KG1 (cell line): ENCODE measurements at regions not wholly inside any gene's neighbourhood (a gene's known extent, or its start where the extent isn't known, plus 50 kb on each side); places are given as distances from the start of the nearest gene placed in this dataset.

Source experiments
- DNase-seq: peaks from one replicate; lab custom pipeline; 2025; lab: John Stamatoyannopoulos, UW

DNA sequence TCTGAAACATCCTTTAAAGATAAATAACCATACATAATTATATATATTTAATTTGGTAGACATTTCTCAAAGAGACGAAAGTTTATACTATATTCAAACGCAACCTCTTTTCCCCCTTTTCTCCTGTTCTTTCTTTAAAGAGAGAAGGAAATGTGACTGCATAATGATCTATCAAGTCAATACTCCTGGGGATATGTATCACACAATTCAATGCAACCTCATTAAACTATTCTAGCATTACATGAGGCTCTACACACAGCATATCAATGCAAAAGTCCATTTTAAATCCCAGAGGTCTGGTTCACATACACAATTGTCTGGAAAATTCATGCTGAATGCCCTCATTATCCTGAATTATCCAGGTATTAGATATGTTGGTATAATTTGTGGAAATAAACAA lies 330.7 kb downstream of the LMX1A start:
- no peak for DNase-seq

DNA sequence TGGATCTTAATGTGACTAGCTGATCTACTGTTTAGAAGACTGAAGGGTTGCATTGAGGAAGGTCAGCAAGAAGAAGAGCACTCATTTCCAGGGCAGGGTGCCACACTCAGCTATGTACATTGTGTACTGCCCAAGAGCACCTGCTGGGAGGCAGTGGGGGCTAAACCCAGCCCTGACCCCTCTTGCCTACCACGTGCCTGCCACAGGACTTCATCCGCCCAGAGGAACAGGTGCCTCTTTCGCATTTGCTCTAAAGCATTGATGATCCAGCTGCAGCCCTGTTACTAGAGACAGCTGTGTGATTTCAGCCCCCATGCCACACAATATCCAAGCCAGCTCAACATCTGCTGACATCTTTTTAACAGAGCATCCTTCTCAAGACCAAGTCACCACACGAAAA lies 341.8 kb downstream of the LMX1A start:
- no peak for DNase-seq

DNA sequence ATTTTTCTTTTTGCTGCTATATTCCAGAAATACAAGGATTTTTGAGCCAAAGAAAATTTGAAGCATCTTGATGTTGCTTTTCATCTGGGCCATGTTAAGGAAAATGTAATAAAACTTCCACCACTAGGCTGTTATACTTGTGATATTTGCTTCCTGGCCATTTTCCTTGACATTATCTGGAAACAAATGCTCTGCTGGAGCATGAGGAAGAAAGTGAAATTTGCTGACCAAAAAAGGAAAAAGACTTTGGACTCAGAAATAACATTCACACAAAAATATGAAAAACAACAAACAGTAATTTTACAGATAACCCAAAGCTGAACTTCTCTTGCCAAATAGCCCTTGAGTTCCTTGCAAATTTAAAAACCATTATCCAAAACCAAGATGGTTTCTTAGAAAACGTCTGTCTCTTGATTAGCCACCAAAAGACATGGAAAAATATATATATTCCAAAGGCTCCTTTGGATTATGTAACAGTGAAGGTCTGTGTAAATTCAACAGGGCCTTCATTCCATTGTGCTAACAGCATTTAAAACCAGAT lies 344.5 kb downstream of the LMX1A start:
- DNase-seq = no peak

DNA sequence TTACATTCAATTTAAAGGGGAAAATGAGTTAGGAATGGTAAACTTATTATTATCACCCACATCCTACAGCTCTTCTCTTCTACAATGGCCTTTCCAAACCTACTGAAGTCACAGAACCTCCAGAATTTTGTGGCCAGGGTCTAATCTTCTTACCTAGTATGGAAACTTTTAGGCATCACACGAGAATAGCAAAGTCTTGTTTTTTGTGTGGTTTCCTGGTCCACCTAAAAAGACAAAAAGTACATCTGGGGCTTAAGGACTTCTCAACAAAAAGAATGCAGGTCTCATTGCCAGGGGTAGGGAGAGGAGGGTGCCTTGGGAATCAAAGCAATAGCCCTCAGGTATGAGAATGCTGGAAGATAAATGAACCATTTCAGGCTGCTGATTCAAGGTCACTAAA lies 345.3 kb downstream of the LMX1A start:
- no peak for DNase-seq

DNA sequence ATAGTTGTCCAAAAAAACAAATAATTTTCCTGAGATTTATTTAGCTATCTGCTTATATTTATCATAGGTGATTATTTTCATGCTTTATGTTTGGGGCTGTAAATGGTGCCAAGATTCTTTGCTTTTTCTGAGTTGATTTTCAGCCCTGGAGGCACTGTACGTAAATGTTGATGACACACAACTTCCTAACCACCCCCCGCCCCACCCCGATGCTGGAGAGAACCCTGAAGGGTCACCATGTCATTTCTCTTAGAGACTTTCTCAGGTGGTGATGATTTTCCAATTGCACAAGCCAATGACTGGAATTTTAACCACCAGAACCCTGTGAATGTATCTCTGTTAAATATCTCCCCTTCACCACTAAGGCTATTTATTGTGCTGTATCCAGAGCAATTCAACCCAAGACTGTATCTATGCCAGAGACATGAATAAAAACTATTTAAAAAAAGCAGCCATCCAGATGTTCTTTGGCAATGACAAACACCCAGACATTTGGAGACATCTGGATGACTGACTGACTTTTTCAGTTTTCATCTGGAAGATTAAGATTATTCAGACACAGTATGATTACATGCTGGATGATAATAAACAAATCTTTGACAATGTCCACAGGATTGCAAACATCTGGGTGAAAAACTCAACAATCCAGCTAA lies 346.0 kb downstream of the LMX1A start:
- no peak for DNase-seq

DNA sequence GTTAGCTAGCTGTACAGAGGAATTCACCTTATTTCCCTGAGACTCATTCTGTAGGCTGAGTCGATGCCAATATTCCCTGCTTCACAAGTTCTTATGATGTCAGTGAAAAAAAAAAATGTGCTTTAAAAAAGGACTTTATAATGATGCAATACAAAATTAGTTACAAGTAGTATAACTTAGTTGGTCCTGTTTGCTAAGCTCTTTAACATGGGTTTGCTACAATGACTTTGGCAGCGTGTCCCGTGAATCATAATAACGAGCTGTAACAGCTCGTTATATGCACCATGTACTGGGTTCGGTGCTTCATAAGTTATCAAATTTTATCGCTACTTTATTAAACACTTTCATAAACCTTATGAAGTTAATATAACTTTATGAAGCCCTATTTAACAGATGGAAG lies 349.7 kb downstream of the LMX1A start:
- no peak for DNase-seq

DNA sequence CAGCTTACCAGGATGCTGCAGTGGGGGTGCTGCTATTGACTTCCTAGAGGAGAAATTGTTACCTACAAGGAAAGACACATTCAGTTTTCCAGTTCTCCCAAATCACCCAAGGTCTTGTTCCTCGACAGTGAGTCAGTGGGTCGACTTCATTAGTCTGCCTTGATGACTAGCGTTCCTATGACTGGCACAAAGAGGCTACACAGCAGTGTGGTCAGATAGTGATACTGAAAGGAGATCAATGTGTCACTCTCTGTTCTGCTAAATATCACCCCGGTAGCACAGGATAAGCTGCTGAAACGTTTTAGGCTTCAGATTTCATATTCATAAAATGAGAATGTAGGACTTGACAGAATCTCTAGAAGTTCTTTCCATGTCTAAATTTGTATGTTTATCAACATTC lies 357.4 kb downstream of the LMX1A start:
- no peak for DNase-seq

DNA sequence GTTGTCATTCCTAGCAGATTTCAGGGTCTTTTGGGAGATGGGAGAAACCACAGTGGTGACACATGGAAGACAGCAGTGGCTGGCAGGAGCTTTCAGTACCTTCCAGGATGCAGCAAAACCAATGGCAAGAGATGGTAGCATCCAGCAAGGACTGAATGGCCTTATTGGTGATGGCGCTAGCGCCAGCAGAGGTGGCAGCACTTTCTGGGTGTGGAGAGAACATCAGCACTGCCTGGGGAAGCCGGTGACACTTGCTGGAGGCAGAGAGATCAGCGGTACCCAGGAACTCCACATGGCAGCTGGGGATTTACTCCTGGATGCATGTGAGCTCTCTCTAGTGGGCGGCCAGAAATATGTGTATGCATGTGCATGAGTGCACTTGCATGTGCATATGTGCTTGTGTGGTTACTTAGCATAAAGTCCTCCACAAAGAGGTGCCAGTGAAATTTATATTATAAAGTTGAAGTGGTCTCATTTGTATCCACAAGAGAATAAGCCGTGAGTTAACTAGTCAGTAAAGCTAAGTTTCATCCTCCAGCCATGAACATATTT lies 364.7 kb downstream of the LMX1A start:
- no peak for DNase-seq

DNA sequence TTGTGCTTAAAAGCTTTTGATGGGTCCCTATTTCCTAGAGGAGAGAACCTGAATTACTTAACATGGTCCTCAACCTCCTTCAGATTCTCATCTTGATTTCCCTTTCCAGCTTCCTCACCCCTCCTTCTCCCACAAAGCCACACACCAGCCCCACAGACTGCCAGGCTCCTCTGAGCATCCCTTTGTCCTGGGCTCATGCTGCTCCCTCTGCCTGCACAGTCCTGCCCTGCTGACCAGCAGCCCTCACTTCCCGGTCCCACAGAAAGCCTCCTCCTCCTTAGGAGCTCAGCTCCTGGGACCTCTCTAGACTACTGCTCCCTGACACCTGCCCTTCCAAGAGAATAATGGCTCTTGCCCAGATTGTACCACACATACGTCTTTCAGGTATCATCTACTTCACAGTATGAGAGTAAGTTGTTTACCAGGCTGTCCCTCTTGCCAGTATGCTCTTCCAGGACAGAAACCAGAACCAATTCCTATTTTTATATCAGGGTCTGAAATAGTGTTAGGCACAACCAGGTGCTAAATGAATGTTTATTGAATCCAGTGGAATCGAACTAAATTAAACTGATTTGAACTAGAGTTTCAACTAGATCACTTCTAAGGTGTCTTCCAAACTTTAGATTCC lies 373.4 kb downstream of the LMX1A start:
- DNase-seq = no peak

DNA sequence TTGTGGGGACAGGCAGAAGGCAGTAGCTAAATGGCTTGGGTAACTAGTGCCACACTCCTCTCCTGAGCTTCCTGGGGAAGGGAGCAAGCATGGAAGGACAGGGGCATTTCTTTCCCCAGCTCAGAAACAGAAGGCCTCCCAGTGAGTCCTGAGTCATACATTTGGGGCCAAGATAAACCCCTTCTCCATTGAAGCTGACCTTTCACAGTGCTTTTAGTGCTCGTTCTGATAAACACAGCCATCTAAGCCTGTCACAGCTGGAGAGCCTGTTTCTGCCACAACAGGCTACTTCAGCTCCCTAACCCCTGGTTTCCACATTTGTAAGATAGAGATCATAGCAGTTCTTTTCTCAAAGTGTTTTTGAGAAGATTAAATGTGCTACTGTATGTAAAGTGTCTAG lies 374.0 kb downstream of the LMX1A start:
- DNase-seq = no peak

DNA sequence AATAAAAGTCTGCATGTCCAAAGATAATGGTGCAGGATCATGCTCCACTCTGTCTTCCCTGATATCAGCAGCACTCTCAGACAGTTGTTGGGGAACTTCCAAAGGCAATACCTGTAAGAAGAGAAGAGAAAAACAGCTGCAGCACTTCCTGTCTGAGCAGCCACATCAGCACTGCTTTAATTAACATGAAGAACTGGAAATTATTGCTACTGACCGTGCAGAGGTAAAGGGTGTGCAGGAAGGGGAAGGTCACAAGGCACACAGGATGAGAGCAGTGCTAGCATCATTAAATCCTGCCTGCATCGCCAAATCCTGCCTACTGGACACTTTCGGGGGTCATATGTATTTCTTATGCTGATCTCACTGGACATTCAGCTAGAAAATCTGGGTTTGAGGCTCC lies 379.0 kb downstream of the LMX1A start:
- no peak for DNase-seq

DNA sequence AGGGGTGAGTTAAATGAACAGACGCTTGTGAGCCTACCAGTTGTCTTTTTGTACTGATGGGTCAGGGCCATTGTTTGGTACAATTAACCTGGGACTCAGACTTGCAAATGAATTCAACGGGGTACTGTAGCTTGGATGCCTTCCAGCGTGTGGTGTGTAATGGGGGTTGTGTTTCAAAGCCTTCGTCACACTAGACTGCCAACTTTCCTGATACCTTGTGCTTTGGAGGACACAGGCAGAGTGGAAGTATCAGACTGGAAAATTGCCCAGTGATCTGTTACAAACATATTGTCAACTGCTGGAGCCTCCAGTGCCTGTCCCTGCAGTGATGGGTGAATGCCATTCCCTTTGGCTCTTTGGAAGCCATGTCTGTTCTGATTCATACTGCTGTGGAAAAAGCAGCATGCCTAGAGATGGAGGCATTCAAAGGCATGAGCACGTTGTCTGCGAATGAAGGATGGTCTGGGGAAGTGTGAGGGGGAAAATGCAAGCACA lies 384.5 kb downstream of the LMX1A start:
- DNase-seq = no peak

DNA sequence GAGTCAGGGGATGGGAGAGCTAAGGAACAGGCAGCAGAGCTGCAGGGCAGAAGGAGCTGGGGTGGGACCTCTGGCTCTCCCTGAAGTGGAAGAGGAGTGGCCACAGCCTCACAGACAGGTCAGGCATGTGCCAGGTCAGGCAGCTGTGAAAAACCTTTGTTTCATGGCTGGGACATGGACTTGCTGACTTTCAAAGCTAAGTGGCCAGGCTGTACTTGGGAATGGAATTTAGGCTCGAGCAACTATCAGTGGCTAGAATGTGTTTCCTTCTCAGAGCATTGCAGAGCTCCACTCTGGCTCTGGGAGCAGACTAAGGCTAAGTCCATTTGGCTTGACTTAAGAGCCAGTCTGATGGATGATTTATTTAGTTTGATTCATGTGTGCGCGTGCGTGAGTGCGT lies 385.1 kb downstream of the LMX1A start:
- no peak for DNase-seq

DNA sequence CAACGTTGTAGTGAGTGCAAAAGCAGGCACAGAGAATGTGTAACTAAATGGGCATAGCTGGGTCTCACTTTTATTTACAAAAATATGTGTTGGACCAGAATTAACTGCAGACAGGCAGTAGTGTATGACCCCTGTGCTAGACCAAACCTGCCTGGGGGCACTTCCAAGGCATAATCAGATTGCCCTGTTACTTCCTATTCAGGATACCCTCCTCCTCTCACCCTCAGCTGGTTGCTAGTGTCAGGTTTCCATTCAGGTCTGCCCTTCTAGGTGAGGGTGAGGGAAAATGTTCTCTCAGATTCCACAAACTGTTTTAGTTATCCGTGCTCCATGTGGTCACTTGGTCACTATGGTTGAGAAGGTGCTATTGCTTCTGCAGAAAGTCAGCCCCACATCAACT lies 387.3 kb downstream of the LMX1A start:
- no peak for DNase-seq

DNA sequence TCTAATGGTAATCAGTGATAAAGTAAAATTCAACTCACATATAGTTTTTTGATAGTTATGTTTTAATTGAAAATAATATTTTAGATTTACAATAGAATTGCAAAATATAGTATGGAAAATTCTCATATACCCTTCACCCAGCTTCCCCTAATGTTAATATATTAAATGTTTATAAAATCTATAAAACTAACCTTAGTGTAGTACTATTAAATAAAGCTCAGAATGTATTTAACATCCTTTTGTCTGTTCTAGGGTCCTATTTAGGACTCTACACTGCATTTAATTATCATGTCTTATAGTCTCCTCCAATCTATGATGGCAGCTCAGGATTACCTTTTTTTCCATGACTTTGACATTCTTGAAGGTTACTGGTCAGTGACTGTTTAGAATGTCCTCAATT lies 389.2 kb downstream of the LMX1A start:
- no peak for DNase-seq

DNA sequence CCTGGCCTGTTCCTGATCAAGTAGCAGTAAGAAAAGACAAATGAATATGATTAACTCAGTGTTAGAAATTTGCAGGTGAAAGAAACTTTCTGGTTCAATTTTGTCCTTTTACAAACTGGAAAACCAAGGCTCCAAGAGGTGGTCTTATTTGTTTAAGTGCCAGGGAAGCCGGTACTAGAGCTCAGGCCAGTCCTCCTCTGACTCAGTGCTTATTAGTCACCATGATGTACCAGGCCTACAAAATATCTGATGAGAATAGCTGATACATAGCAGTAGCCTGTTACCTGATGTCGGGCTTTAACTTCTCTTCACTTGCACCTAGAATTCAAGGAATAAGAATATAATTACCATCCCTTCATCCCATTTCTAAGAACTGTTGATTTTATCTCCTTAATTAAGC lies 394.8 kb downstream of the LMX1A start:
- DNase-seq = no peak

DNA sequence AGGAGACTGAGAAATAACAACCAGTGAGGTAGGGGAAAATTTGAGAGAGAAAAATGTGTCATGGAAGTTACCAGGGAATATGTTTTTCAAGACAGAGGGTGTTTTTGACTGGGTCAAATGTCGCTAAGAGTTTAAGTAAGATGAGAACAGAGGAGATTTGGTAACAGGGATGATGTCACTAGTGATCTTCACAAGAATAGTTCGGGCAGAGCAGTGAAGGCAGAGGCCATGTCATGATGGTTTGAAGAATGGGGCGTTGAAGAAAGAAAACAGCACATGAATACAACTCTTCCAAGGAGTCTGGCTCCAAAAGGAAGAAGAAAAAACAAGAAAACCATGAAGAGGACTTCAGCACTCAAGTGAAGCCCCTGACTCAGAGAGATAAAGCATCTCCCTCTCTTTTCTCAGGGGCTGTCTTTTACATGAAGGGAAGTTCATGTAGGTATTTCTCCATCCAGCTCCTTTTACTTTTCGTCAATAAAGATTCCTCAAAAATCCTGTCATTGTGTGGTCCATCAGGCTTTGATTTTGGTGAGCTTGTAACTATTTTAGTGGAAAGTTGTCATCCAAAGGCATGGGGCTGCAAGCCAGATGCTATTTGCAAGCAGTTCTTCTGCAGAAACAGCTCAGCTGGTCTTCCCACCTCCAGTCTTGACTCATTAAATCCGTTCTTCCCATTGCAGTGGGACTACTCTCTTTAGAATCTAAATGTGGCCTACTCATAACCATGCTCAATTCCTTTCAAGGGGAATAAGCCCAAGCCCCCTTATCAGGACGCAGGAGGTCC lies 397.3 kb downstream of the LMX1A start:
- no peak for DNase-seq

DNA sequence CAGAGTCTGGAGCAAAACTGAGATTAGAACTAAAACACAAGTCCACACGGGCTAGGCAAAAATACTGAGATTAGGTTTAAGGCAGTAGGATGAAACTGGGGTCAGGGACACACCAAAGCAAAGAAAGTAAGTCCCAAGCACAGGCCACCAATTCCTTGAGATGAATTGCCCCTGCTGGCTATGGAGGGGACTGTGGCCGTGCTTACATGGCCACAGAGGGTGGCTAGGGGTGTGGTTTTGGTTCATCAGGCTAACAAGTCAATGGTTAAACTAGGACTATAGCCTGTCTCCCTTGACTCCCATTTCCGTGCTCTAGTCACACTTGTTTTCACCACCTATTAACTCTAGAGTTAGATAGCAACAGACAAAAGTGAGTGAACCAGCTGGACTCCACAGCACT lies 394.8 kb downstream of the PBX1 start:
- DNase-seq = no peak

DNA sequence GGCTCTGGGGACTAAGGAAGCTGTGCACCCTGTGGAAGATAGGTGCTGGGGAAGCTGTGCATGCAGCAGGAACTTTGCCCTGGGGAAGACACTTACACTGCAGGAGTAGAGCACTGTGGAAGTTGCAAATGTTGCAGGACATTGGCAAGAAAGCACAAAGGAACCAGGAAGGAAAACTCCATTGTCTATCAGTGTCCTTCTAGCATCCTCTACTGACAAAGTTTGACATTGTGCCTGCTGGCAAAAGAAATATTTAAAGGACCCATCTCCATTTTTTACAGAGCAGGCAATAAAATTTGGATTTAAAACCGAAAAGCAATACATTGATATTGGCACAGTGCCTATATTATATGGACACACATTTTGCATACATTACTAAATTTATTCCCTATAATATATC lies 394.1 kb downstream of the PBX1 start:
- no peak for DNase-seq

DNA sequence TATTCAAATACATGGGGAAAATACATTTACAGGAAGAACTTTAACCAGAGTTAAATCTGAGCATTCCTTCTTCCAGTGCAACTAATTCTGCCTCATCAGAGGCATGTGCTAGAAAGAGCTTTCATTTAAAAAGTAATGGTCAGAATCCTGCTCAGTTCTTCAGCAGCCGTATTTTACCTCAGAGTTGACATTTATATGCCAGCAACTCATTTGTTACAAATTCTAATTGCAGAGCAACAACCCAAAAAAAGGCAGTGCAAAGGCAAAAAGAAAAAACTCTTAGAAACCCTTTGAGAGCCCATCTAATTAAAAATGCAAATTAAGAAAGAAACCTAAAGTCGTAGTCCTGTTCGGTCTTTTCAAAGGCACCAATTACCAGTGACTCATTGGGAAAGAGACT lies 392.5 kb downstream of the PBX1 start:
- DNase-seq = no peak

DNA sequence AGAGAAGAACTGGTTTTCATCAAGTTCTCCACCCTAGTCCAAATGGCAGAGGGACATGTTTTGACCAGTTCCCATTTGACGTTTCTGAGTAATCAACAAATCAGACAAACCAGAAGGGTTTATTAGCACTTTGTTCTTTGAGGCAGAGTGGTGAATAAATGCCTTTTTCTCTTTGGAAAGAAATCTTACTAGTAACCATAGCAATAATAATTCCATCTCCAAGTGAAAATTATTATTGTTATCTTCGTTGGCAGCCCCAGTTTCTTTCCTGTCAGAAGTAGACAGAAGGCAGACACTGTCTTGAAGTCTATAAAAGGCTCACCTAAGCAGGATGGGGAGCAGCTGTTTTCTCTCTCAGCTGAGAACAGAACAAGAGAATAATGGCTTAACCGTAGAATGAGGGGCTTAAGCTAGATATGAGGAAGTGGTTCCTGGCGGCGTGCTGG lies 391.6 kb downstream of the PBX1 start:
- no peak for DNase-seq

DNA sequence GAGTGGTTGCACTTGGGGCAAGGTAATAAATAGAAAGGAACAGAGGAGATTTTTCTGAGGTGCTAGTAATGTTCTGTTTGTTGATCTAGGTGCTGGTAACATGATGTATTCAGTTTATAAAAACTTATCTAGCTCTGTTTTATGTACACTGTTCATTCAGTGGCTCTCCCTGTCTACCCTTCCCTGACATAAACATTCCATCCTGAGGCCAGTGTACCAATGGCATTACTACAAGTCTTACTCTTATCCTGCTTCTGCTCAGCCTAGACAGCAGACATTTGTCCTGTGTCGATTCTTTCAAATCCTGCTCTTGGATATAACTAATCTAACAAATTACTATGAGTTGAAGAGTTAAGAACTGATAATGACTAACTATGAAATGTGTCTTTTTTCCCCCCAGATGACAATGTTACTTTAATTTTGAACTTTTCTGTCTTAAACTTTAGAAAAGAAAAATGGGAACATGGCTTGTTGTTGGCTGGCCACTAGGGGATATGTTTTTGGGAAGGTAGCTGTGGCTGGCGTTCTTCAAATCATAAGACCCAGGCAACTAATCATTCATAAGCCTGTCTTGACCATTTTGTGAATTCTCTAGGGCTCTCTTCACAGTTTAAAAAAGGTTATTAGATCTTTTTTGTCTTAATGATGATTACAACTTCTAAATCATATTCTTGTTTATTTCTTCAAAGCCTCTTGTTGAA lies 390.9 kb downstream of the PBX1 start:
- no peak for DNase-seq
